DND-41 (cell line): ENCODE measurements at regions not wholly inside any gene's neighbourhood (a gene's known extent, or its start where the extent isn't known, plus 50 kb on each side); places are given as distances from the start of the nearest gene placed in this dataset.

ENCODE experiments used
- EZH2 ChIP-seq: IDR thresholded peaks from 3 replicates; pipeline ENCODE4 v1.6.1; 2012; ENCODE audit warnings: borderline replicate concordance, low read depth, mild to moderate bottlenecking, moderate library complexity, low read length, inconsistent platforms; ENCODE audit not compliant: severe bottlenecking
- TF ChIP-seq, protein P1 (sequence below): IDR thresholded peaks from 2 replicates; pipeline ENCODE4 v1.5.1; 2012; ENCODE audit warnings: borderline replicate concordance, low read length, moderate library complexity, mild to moderate bottlenecking; ENCODE audit not compliant: poor library complexity, severe bottlenecking; ENCODE audit errors: extremely low read depth

DNA sequence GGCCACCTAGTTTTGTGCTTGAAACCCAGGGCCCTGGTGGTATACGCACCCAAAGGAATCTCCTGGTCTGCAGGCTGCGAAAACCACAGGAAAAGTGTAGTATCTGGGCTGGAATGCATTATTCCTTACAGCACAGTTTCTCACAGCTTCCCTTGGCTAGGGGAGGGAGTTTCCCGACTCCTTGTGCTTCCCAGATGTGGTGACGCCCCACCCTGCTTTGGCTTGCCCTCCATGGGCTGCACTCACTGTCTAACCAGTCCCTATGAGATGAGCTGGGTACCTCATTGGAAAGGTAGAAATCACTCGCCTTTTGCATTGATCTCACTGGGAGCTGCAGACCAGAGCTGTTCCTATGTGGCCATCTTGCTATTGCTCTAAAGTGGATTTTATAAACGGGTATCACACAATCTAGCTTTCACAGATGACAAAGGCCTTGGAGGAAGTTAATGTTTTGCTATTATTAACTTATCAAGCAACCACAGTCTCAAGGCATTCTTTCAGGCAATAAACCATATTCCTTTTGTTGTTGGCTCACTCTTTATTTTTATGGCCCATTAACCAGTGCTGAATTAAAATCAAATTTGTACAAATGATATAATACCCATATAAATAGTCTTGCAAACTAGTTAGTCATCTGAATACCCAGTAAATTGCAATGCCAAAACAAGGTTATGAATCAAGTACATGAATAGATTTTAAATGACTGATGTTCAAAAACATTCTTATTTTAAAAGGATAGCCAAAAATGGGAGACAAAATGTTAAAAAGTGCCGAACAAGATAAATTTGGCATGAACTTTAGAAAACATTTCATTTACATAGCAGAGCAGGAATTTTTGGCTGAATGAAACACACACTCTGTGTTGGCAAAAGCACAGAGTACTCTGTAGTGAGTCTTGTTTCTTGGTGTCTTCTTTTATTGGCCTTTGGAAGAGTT, 475.4 kb upstream of the ARGLU1 start:
- TF ChIP-seq, protein P1, sequence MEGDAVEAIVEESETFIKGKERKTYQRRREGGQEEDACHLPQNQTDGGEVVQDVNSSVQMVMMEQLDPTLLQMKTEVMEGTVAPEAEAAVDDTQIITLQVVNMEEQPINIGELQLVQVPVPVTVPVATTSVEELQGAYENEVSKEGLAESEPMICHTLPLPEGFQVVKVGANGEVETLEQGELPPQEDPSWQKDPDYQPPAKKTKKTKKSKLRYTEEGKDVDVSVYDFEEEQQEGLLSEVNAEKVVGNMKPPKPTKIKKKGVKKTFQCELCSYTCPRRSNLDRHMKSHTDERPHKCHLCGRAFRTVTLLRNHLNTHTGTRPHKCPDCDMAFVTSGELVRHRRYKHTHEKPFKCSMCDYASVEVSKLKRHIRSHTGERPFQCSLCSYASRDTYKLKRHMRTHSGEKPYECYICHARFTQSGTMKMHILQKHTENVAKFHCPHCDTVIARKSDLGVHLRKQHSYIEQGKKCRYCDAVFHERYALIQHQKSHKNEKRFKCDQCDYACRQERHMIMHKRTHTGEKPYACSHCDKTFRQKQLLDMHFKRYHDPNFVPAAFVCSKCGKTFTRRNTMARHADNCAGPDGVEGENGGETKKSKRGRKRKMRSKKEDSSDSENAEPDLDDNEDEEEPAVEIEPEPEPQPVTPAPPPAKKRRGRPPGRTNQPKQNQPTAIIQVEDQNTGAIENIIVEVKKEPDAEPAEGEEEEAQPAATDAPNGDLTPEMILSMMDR = no peak
- no peak for TF ChIP-seq EZH2
